A673 (cell line): ENCODE measurements at regions not wholly inside any gene's neighbourhood (a gene's known extent, or its start where the extent isn't known, plus 50 kb on each side); places are given as distances from the start of the nearest gene placed in this dataset.
"Not testable (repeated sequence)": the region's sequence is repeated elsewhere in the genome, so short reads cannot be mapped to it uniquely, and the experiment has no call there.

Source experiments
- BruUV-seq: library from RNA; stranded (reverse); fragments of 400-500 nt; replicated peaks from 2 replicates; lab custom pipeline; 2021; lab: Mats Ljungman, UMichigan
- CTCF ChIA-PET: fragments of 300-600 bp; sonication (Branson Sonifier 250); formaldehyde crosslinking; loops from one replicate; lab custom pipeline; 2022; ENCODE audit warnings: antibody characterized with exemption; lab: Charles Lee
- POLR2A ChIA-PET: fragments of 300-600 bp; sonication (Branson Sonifier 250); formaldehyde crosslinking; loops from one replicate; lab custom pipeline; 2022; ENCODE audit warnings: antibody characterized with exemption; ENCODE audit not compliant: low non-redundant PET; lab: Charles Lee
- DNase-seq: peaks from one replicate; pipeline ENCODE4 v3.0.0-alpha.2; 2015; ENCODE audit warnings: low spot score
- H3K27ac ChIP-seq: fragments of 200-600 bp; sonication (generic); 2 replicates; pipeline ENCODE4 v1.5.1; 2016; ENCODE audit warnings: mixed run types, low read depth, mild to moderate bottlenecking, mixed read lengths, antibody characterized with exemption, low read length; ENCODE audit not compliant: poor library complexity, severe bottlenecking
- H3K27me3 ChIP-seq: fragments of 200-600 bp; sonication (generic); replicated peaks from 2 replicates; pipeline ENCODE4 v1.6.1; 2017; ENCODE audit warnings: mixed run types, low read depth, mild to moderate bottlenecking, mixed read lengths, antibody characterized with exemption, low read length; ENCODE audit not compliant: insufficient read depth, poor library complexity
- H3K36me3 ChIP-seq: fragments of 200-600 bp; sonication (generic); 2 replicates; pipeline ENCODE4 v1.6.1; 2016; ENCODE audit warnings: mixed run types, mild to moderate bottlenecking, mixed read lengths, antibody characterized with exemption, low read length; ENCODE audit not compliant: insufficient read depth, poor library complexity, severe bottlenecking
- H3K4me1 ChIP-seq: fragments of 200-600 bp; sonication (generic); 2 replicates; pipeline ENCODE4 v1.6.1; 2017; ENCODE audit warnings: mixed run types, mild to moderate bottlenecking, mixed read lengths, antibody characterized with exemption, low read length; ENCODE audit not compliant: insufficient read depth, poor library complexity, severe bottlenecking
- H3K4me3 ChIP-seq: fragments of 200-600 bp; sonication (generic); 2 replicates; pipeline ENCODE4 v1.5.1; 2016; ENCODE audit warnings: low read depth, mixed run types, mild to moderate bottlenecking, mixed read lengths, low read length; ENCODE audit not compliant: poor library complexity, severe bottlenecking
- H3K9me3 ChIP-seq: fragments of 200-600 bp; sonication (generic); 2 replicates; pipeline ENCODE4 v1.6.1; 2016; ENCODE audit warnings: mixed run types, low read depth, mild to moderate bottlenecking, mixed read lengths, antibody characterized with exemption, low read length; ENCODE audit not compliant: poor library complexity, severe bottlenecking
- EZH2 ChIP-seq: fragments of 200-600 bp; sonication (generic); IDR thresholded peaks from 2 replicates; pipeline ENCODE4 v1.6.1; 2017; ENCODE audit warnings: borderline replicate concordance, low read depth, mild to moderate bottlenecking, mixed read lengths, antibody characterized with exemption, low read length; ENCODE audit not compliant: poor library complexity, severe bottlenecking
- intact Hi-C: fragments of 100-400 bp; cut with micrococcal nuclease; formaldehyde crosslinking; loops from one replicate; pipeline ENCODE4 v1.10.0; 2022; ENCODE audit not compliant: unreplicated experiment
- TF ChIP-seq, protein P1 (sequence below): fragments of 300-800, 200-600 bp; sonication (generic); conservative IDR thresholded peaks from 2 replicates; pipeline ENCODE4 v1.5.1; 2017; ENCODE audit warnings: low read depth, mild to moderate bottlenecking, antibody characterized with exemption, low read length, moderate library complexity, mixed read lengths

- no peaks in the 10 kb centered on the region for H3K36me3 ChIP-seq
- CTCF ChIA-PET = no interaction called here
- POLR2A ChIA-PET = no interaction called here
Observed at GRCh38 chr6:95743591-95743990, 166.3 kb downstream of the MANEA start.

DNA sequence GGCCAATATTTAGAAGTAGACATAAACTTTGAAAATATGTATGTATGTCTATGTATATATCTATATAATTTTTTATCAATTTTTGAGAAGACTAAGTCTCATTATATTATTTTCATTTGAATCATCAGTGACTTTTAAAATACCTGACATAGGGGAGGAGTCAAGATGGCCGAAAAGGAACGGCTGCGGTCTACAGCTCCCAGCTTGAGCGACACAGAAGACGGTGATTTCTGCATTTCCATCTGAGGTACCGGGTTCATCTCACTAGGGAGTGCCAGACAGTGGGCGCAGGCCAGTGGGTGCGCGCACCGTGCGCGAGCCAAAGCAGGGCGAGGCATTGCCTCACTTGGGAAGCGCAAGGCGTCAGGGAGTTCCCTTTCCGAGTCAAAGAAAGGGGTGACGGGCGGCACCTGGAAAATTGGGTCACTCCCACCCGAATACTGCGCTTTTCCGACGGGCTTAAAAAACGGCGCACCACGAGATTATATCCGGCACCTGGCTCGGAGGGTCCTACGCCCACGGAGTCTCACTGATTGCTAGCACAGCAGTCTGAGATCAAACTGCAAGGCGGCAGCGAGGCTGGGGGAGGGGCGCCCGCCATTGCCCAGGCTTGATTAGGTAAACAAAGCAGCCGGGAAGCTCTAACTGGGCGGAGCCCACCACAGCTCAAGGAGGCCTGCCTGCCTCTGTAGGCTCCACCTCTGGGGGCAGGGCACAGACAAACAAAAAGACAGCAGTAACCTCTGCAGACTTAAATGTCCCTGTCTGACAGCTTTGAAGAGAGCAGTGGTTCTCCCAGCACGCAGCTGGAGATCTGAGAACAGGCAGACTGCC, 181.1 kb downstream of the MANEA start:
- H3K4me1 ChIP-seq, H3K9me3 ChIP-seq, BruUV-seq, intact Hi-C loops, POLR2A ChIA-PET, CTCF ChIA-PET, H3K27ac ChIP-seq, H3K36me3 ChIP-seq, H3K27me3 ChIP-seq: not testable (repeated sequence)
- DNase-seq = peak; percentile 21
- peak overlapping the region; percentile 37 for H3K4me3 ChIP-seq

More at GRCh38 chr6:95743591-95743990, 166.3 kb downstream of the MANEA start:
- no peak for TF ChIP-seq EZH2
- TF ChIP-seq, protein P1, sequence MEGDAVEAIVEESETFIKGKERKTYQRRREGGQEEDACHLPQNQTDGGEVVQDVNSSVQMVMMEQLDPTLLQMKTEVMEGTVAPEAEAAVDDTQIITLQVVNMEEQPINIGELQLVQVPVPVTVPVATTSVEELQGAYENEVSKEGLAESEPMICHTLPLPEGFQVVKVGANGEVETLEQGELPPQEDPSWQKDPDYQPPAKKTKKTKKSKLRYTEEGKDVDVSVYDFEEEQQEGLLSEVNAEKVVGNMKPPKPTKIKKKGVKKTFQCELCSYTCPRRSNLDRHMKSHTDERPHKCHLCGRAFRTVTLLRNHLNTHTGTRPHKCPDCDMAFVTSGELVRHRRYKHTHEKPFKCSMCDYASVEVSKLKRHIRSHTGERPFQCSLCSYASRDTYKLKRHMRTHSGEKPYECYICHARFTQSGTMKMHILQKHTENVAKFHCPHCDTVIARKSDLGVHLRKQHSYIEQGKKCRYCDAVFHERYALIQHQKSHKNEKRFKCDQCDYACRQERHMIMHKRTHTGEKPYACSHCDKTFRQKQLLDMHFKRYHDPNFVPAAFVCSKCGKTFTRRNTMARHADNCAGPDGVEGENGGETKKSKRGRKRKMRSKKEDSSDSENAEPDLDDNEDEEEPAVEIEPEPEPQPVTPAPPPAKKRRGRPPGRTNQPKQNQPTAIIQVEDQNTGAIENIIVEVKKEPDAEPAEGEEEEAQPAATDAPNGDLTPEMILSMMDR = no peak
- Histone ChIP-seq H3K4me3 (no peak overlapping the region), H3K27me3 (no peaks in the 10 kb centered on the region), H3K27ac (no peak overlapping the region), H3K4me1 (peaks cover 6% of the 10 kb centered on the region), H3K9me3 (no peaks in the 10 kb centered on the region)
- no peak for DNase-seq
- intact Hi-C loops = no loop called here
- BruUV-seq = no TSS peak

GRCh38 chr6:95767897-95768463, 190.6 kb downstream of the MANEA start:
- H3K27me3 ChIP-seq = no peaks in the 10 kb centered on the region
- H3K27ac ChIP-seq = no peak overlapping the region
- H3K36me3 ChIP-seq = no peaks in the 10 kb centered on the region
- no peaks in the 10 kb centered on the region for H3K4me1 ChIP-seq
- ChIA-PET CTCF (no interaction called here), POLR2A (no interaction called here)
- H3K9me3 ChIP-seq = no peaks in the 10 kb centered on the region
- no peak overlapping the region for H3K4me3 ChIP-seq
- no peak for TF ChIP-seq EZH2
- TF ChIP-seq, protein P1 = no peak
- intact Hi-C loops = no loop called here
- BruUV-seq = no TSS peak
- DNase-seq = no peak
